Trophoblast cell (in vitro differentiated cells and primary cell): ENCODE measurements at regions not wholly inside any gene's neighbourhood (a gene's known extent, or its start where the extent isn't known, plus 50 kb on each side); places are given as distances from the start of the nearest gene placed in this dataset.

Experiments used
- DNase-seq, 2 donors: peaks; one replicate each; pipeline ENCODE4 v3.0.0-alpha.2; 2016
- H2AFZ ChIP-seq: 2 replicates; pipeline ENCODE4 v1.6.1; 2013; ENCODE audit warnings: low read length, moderate library complexity, mild to moderate bottlenecking; ENCODE audit not compliant: insufficient read depth, poor library complexity
- H2AK5ac ChIP-seq: 2 replicates; pipeline ENCODE4 v1.6.1; 2013; ENCODE audit warnings: mild to moderate bottlenecking, low read length
- H2BK120ac ChIP-seq: 2 replicates; pipeline ENCODE4 v1.6.1; 2013; ENCODE audit warnings: low read length, mild to moderate bottlenecking, moderate library complexity; ENCODE audit not compliant: insufficient read depth, poor library complexity
- H2BK12ac ChIP-seq: 2 replicates; pipeline ENCODE4 v1.6.1; 2013; ENCODE audit warnings: mild to moderate bottlenecking, low read length, moderate library complexity
- H2BK5ac ChIP-seq: 2 replicates; pipeline ENCODE4 v1.6.1; 2013; ENCODE audit warnings: low read length, low read depth, moderate library complexity, mild to moderate bottlenecking; ENCODE audit not compliant: poor library complexity
- H3K14ac ChIP-seq: 2 replicates; pipeline ENCODE4 v1.6.1; 2013; ENCODE audit warnings: mild to moderate bottlenecking, low read length
- H3K18ac ChIP-seq: 2 replicates; pipeline ENCODE4 v1.6.1; 2013; ENCODE audit warnings: mild to moderate bottlenecking, low read length
- H3K23ac ChIP-seq: 2 replicates; pipeline ENCODE4 v1.6.1; 2013; ENCODE audit warnings: low read length
- H3K27ac ChIP-seq: 2 replicates; pipeline ENCODE4 v1.5.1; 2013; ENCODE audit warnings: low read depth, mild to moderate bottlenecking, inconsistent platforms, low read length, moderate library complexity
- H3K27me3 ChIP-seq: 2 replicates; pipeline ENCODE4 v1.6.1; 2013; ENCODE audit warnings: inconsistent platforms, mild to moderate bottlenecking, low read length, moderate library complexity; ENCODE audit not compliant: insufficient read depth
- H3K36me3 ChIP-seq, 2 experiments: 1 replicate in 1 of 2; 2 replicates in 1 of 2; pipeline ENCODE4 v1.6.1; 2013; ENCODE audit warnings: low read length in 2 of 2, mild to moderate bottlenecking in 2 of 2, moderate library complexity in 1 of 2; ENCODE audit not compliant: insufficient read depth in 2 of 2, control insufficient read depth in 1 of 2
- H3K4ac ChIP-seq: 2 replicates; pipeline ENCODE4 v1.6.1; 2013; ENCODE audit warnings: low read depth, mild to moderate bottlenecking, low read length, moderate library complexity
- H3K4me1 ChIP-seq, 2 experiments: 1 replicate in 1 of 2; 2 replicates in 1 of 2; pipeline ENCODE4 v1.6.1; 2013; ENCODE audit warnings: low read length in 2 of 2, mild to moderate bottlenecking in 2 of 2, moderate library complexity in 1 of 2; ENCODE audit not compliant: insufficient read depth in 2 of 2, control insufficient read depth in 1 of 2
- H3K4me2 ChIP-seq: 2 replicates; pipeline ENCODE4 v1.6.1; 2013; ENCODE audit warnings: inconsistent platforms, mild to moderate bottlenecking, low read length, moderate library complexity
- H3K4me3 ChIP-seq: 2 replicates; pipeline ENCODE4 v1.5.1; 2013; ENCODE audit warnings: mild to moderate bottlenecking, low read depth, low read length, inconsistent platforms
- H3K79me1 ChIP-seq: one replicate; pipeline ENCODE4 v1.6.1; 2013; ENCODE audit warnings: low read length
- H3K79me2 ChIP-seq: 2 replicates; pipeline ENCODE4 v1.6.1; 2013; ENCODE audit warnings: low read length, mild to moderate bottlenecking; ENCODE audit not compliant: control insufficient read depth, insufficient read depth, poor library complexity
- H3K9ac ChIP-seq: 2 replicates; pipeline ENCODE4 v1.6.1; 2013; ENCODE audit warnings: mild to moderate bottlenecking, low read length
- H3K9me3 ChIP-seq: 2 replicates; pipeline ENCODE4 v1.6.1; 2013; ENCODE audit warnings: low read depth, mild to moderate bottlenecking, control low read depth, inconsistent platforms, low read length; ENCODE audit not compliant: insufficient read depth
- H4K12ac ChIP-seq: 2 replicates; pipeline ENCODE4 v1.6.1; 2013; ENCODE audit warnings: low read depth, mild to moderate bottlenecking, low read length, moderate library complexity
- H4K8ac ChIP-seq: 2 replicates; pipeline ENCODE4 v1.6.1; 2013; ENCODE audit warnings: low read depth, mild to moderate bottlenecking, low read length, moderate library complexity
- H4K91ac ChIP-seq: one replicate; pipeline ENCODE4 v1.6.1; 2013; ENCODE audit warnings: low read depth, mild to moderate bottlenecking, low read length, moderate library complexity
- WGBS: extraction: QIAGEN DNeasy Blood & Tissue Kit; methylation state at CpG from one replicate; pipeline ENCODE4 v1.1.7; 2013; ENCODE audit warnings: missing lambda C conversion rate; ENCODE audit not compliant: insufficient read length, insufficient coverage; ENCODE audit errors: extremely low coverage; 5-methylcytosine and 5-hydroxymethylcytosine counted together

GRCh38 chr6:112649853-112650252 is 302.7 kb downstream of the RFPL4B start:
- H3K4me1 ChIP-seq: no peaks in the 10 kb centered on the region
- no peak overlapping the region for H2BK5ac ChIP-seq
- H4K8ac ChIP-seq: no peak overlapping the region
- H3K9ac ChIP-seq: no peak overlapping the region
- no peaks in the 10 kb centered on the region for H3K79me1 ChIP-seq
- H3K36me3 ChIP-seq: no peaks in the 10 kb centered on the region
- no peak overlapping the region for H4K91ac ChIP-seq
- H3K9me3 ChIP-seq: no peaks in the 10 kb centered on the region
- WGBS: no CpG with 5 or more reads among the region's 2 CpGs
- no peak overlapping the region for H2BK120ac ChIP-seq
- no peaks in the 10 kb centered on the region for H3K79me2 ChIP-seq
- H2BK12ac ChIP-seq: no peak overlapping the region
- H3K23ac ChIP-seq: no peak overlapping the region
- no peak overlapping the region for H3K4ac ChIP-seq
- no peak overlapping the region for H2AK5ac ChIP-seq
- H2AFZ ChIP-seq: no peak overlapping the region
- H3K14ac ChIP-seq: no peak overlapping the region
- H3K4me2 ChIP-seq: no peak overlapping the region
- H3K27ac ChIP-seq: no peak overlapping the region
- no peak for DNase-seq
- no peak overlapping the region for H4K12ac ChIP-seq
- H3K18ac ChIP-seq: no peak overlapping the region
- no peak overlapping the region for H3K4me3 ChIP-seq
- H3K27me3 ChIP-seq: no peaks in the 10 kb centered on the region

- H4K91ac ChIP-seq: no peak overlapping the region
- H3K79me1 ChIP-seq: no peaks in the 10 kb centered on the region
- H3K14ac ChIP-seq: no peak overlapping the region
- no peak overlapping the region for H2AFZ ChIP-seq
- no peak overlapping the region for H2BK12ac ChIP-seq
- no peak overlapping the region for H3K4me2 ChIP-seq
- H3K4ac ChIP-seq: no peak overlapping the region
- H3K36me3 ChIP-seq: no peaks in the 10 kb centered on the region
- no peak overlapping the region for H4K12ac ChIP-seq
- no peak for DNase-seq
- no peak overlapping the region for H2BK5ac ChIP-seq
- no peaks in the 10 kb centered on the region for H3K4me1 ChIP-seq
- no CpG with 5 or more reads among the region's 4 CpGs for WGBS
- H3K27me3 ChIP-seq: no peaks in the 10 kb centered on the region
- H2BK120ac ChIP-seq: no peak overlapping the region
- H4K8ac ChIP-seq: no peak overlapping the region
- no peak overlapping the region for H2AK5ac ChIP-seq
- H3K4me3 ChIP-seq: no peak overlapping the region
- H3K79me2 ChIP-seq: no peaks in the 10 kb centered on the region
- H3K27ac ChIP-seq: no peak overlapping the region
- H3K23ac ChIP-seq: no peak overlapping the region
- no peaks in the 10 kb centered on the region for H3K9me3 ChIP-seq
- no peak overlapping the region for H3K9ac ChIP-seq
- no peak overlapping the region for H3K18ac ChIP-seq
Measured at GRCh38 chr6:112651239-112651638, 304.1 kb downstream of the RFPL4B start.

- Histone ChIP-seq H2AFZ (no peak overlapping the region), H3K9ac (no peak overlapping the region), H3K23ac (no peak overlapping the region), H3K4ac (no peak overlapping the region), H3K4me1 (peaks cover 2 to 3% of the 10 kb centered on the region in 2 experiments), H2BK120ac (no peak overlapping the region), H2BK5ac (no peak overlapping the region), H4K12ac (no peak overlapping the region), H3K4me2 (no peak overlapping the region), H3K27ac (no peak overlapping the region), H3K18ac (no peak overlapping the region), H3K9me3 (no peaks in the 10 kb centered on the region), H3K4me3 (no peak overlapping the region), H3K36me3 (no peaks in the 10 kb centered on the region), H3K14ac (no peak overlapping the region), H2BK12ac (no peak overlapping the region), H3K79me1 (no peaks in the 10 kb centered on the region), H2AK5ac (no peak overlapping the region), H4K91ac (no peak overlapping the region), H3K27me3 (no peaks in the 10 kb centered on the region), H4K8ac (no peak overlapping the region), H3K79me2 (no peaks in the 10 kb centered on the region)
- no peak for DNase-seq
Measured at GRCh38 chr6:112659912-112660311, 312.8 kb downstream of the RFPL4B start.

GRCh38 chr6:112660626-112661025 is 313.5 kb downstream of the RFPL4B start:
- H4K91ac ChIP-seq: no peak overlapping the region
- no peak overlapping the region for H3K14ac ChIP-seq
- no CpG with 5 or more reads among the region's 2 CpGs for WGBS

More at GRCh38 chr6:112660626-112661025, 313.5 kb downstream of the RFPL4B start:
- H2BK120ac ChIP-seq: no peak overlapping the region
- no peak overlapping the region for H3K27ac ChIP-seq
- H2BK5ac ChIP-seq: no peak overlapping the region
- H4K8ac ChIP-seq: no peak overlapping the region
- no peak overlapping the region for H4K12ac ChIP-seq
- H3K18ac ChIP-seq: no peak overlapping the region
- no peaks in the 10 kb centered on the region for H3K79me1 ChIP-seq
- no peak overlapping the region for H3K9ac ChIP-seq
- H3K4me1 ChIP-seq: peaks cover 2 to 3% of the 10 kb centered on the region in 2 experiments
- H3K4me2 ChIP-seq: no peak overlapping the region
- H2AK5ac ChIP-seq: no peak overlapping the region
- H3K36me3 ChIP-seq: no peaks in the 10 kb centered on the region
- H3K23ac ChIP-seq: no peak overlapping the region
- H3K79me2 ChIP-seq: no peaks in the 10 kb centered on the region
- H3K4me3 ChIP-seq: no peak overlapping the region
- H3K9me3 ChIP-seq: no peaks in the 10 kb centered on the region
- H2BK12ac ChIP-seq: no peak overlapping the region
- no peak overlapping the region for H2AFZ ChIP-seq
- H3K27me3 ChIP-seq: no peaks in the 10 kb centered on the region
- no peak overlapping the region for H3K4ac ChIP-seq
- DNase-seq: peak; percentile 81 to 92
